ENCODE measurements at regions not wholly inside any gene's neighbourhood (a gene's known extent, or its start where the extent isn't known, plus 50 kb on each side); places are given as distances from the start of the nearest gene placed in this dataset.

GRCh38 chr2:113361051-113361450 is 76.4 kb upstream of the ZNG1B start:
- TF ChIP-seq, protein P1, sequence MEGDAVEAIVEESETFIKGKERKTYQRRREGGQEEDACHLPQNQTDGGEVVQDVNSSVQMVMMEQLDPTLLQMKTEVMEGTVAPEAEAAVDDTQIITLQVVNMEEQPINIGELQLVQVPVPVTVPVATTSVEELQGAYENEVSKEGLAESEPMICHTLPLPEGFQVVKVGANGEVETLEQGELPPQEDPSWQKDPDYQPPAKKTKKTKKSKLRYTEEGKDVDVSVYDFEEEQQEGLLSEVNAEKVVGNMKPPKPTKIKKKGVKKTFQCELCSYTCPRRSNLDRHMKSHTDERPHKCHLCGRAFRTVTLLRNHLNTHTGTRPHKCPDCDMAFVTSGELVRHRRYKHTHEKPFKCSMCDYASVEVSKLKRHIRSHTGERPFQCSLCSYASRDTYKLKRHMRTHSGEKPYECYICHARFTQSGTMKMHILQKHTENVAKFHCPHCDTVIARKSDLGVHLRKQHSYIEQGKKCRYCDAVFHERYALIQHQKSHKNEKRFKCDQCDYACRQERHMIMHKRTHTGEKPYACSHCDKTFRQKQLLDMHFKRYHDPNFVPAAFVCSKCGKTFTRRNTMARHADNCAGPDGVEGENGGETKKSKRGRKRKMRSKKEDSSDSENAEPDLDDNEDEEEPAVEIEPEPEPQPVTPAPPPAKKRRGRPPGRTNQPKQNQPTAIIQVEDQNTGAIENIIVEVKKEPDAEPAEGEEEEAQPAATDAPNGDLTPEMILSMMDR (IDR thresholded peaks at IDR 0.05): no peak
- TF ChIP-seq ZFX (IDR thresholded peaks at IDR 0.05; ENCODE audit: borderline replicate concordance): no peak
